CD4-positive, alpha-beta T cell treated with Interleukin-21 for 1 hour (primary cell): ENCODE measurements at regions not wholly inside any gene's neighbourhood (a gene's known extent, or its start where the extent isn't known, plus 50 kb on each side); places are given as distances from the start of the nearest gene placed in this dataset.

Source experiments
- DNase-seq: peaks from one replicate; pipeline ENCODE4 v3.0.0-alpha.2; 2020

- DNase-seq = no peak
Observed at GRCh38 chr20:39106791-39107190, 144.6 kb downstream of the DHX35 start.

DNA sequence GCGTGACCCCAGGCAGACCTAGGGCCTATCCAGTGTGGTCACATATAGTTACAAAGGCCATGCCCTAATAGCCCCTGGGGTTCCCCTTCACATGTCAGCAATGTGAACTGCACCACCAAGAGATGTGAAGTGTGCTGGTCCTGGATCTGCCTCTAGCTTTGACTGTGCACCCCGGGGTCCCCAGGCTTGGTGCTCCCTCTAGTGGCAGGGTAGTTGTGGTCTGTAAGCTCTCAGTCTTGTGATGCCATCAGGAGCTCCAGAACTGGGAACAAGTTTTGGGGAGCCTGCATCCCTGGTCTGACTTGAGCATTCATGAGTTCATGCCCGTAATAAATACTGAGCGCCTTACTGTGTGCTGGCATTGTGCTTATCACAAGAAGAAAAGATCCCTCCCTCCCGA lies 143.4 kb downstream of the DHX35 start:
- DNase-seq = no peak

DNA sequence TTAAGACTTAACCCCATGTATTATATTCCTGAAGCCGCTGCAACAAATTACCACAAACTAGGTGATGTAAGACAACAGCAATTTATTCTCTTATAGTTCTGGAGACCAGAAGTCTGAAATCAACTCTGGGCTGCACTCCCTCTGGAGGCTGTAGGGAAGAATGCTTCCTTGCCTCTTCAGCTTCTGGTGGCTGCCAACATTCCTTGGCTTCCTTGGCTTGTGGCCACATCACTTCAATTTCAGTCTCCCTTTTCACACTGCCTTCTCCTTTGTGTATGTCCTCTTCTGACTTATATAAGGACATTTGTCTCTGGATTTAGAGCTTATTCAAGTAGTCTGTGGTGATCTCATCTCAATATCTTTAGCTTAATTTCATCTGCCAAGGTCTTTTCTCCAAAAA lies 141.6 kb downstream of the DHX35 start:
- no peak for DNase-seq

DNA sequence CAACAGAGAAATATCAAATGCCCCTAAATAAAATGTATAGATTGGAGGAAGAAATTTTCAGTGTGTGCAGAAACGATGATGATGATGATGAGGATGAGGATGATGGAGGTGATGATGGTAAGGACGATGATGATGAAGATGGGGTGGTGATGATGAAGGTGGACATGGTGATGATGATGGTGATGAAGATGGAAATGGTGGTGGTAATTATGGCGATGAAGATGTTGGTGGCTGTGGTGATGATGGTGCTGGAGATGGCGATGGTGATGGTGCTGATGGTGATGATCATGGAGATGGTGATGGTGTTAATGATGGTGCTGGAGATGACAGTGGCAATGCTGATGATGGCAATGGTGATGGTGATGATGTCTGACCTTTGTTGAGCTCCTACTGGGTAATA lies 141.2 kb downstream of the DHX35 start:
- no peak for DNase-seq

GRCh38 chr20:39101895-39102294 lies 139.8 kb downstream of the DHX35 start:
- DNase-seq = no peak

DNA sequence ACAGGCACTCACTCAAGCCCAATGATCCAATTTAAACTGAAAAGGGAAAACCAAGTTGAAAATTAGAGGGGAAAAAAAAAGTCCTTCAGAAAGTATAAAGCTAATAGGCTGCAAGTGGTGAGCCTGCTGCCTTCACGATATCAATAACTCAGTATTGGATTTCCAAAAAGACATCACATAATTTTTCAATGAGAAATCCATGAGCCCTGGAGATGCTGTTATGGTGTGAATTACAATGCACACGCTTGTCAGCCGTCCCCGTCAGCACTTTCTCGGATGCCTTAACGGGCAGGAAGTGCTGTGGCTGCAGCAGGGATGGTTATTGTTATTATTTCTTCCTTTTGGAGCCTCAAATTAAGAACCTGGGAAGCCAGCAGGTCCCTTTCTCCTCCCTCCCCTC lies 138.5 kb downstream of the DHX35 start:
- DNase-seq = no peak

DNA sequence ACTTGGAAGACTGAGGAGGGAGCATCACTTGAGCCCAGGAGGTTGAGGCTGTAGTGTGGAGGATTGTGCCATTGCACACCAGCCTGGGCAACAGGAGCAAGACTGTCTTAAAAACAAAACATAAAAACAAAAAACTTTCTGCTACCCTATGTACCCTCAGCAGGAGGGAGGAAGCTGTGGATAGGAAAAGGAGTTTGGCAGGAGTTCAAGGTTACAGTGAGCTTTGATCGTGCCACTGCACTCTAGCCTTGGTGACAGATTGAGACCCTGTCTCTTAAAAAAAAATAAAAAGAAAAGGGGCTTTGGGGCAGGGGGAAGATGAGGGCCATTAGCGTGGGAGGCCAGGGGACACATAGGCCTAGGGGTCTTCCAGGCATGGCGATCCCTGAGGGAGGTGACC lies 135.7 kb downstream of the DHX35 start:
- DNase-seq = no peak

DNA sequence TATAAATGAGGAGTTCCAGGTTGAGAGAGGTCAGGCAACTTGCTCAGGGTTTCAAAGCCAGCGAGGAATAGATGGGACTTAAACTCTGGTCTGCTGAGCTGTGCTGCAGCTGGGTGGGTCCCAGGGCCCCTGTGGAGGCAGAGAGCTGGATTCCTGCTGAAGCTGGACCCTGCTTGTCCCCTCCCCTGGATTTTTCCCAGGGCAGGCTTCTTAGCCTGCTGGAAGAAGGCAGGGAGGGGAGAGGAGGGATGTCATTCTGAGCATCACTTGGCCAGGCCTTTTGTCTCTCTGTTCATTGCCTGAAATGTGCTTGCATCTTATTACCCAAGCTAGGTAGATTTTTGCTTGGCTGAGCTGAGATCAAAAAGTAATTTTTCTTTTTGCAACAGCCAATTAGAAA lies 133.7 kb downstream of the DHX35 start:
- no peak for DNase-seq

GRCh38 chr20:39094391-39094790 lies 132.2 kb downstream of the DHX35 start:
- DNase-seq = no peak

GRCh38 chr20:39092733-39093410 lies 130.7 kb downstream of the DHX35 start:
- DNase-seq = no peak

GRCh38 chr20:39090906-39091305 lies 128.8 kb downstream of the DHX35 start:
- DNase-seq = no peak

GRCh38 chr20:39089797-39090196 lies 127.7 kb downstream of the DHX35 start:
- DNase-seq = no peak
